Epithelial cell of esophagus (primary cell): ENCODE measurements at regions not wholly inside any gene's neighbourhood (a gene's known extent, or its start where the extent isn't known, plus 50 kb on each side); places are given as distances from the start of the nearest gene placed in this dataset.
A peak's percentile ranks its signal among the peaks of the same experiment; 100 is the strongest.

Source experiments
- DNase-seq: peaks from one replicate; pipeline ENCODE4 v3.0.0; 2010; ENCODE audit warnings: low read depth
- H3K4me3 ChIP-seq: 2 replicates; pipeline ENCODE4 v1.5.1; 2011; ENCODE audit warnings: mild to moderate bottlenecking, low read length, control low read depth
- CTCF ChIP-seq: IDR thresholded peaks from 2 replicates; pipeline ENCODE4 v1.5.1; 2011; ENCODE audit warnings: low read depth, mild to moderate bottlenecking, low read length, control low read depth, inconsistent platforms; ENCODE audit not compliant: insufficient read depth; ENCODE audit errors: missing control alignments

DNA sequence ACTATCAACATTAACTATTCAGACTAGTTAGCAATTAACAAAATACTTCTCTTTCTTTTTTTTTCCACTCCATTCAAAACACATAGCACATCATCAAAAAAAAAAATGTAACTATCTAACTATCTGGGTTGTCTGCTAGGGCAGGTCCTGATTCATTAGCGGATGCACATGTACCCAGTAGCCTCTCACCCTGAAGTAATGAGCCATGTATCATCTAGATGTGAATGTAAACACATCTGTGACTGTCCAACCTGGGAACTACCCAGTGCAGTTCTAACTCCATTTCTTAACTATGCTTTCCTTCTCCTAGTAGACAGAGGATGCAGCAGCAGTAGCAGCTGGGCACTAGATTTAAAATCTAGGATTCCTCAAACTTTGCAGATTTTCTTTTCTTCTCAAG, 183.1 kb upstream of the PIK3C3 start:
- H3K4me3 ChIP-seq: no peak overlapping the region

GRCh38 chr18:41769265-41769664, 185.8 kb upstream of the PIK3C3 start:
- no peak overlapping the region for H3K4me3 ChIP-seq
- no peak for TF ChIP-seq CTCF
- no peak for DNase-seq

More for the DNA sequence above, 183.1 kb upstream of the PIK3C3 start:
- DNase-seq: peak; percentile 42
- no peak for TF ChIP-seq CTCF

DNA sequence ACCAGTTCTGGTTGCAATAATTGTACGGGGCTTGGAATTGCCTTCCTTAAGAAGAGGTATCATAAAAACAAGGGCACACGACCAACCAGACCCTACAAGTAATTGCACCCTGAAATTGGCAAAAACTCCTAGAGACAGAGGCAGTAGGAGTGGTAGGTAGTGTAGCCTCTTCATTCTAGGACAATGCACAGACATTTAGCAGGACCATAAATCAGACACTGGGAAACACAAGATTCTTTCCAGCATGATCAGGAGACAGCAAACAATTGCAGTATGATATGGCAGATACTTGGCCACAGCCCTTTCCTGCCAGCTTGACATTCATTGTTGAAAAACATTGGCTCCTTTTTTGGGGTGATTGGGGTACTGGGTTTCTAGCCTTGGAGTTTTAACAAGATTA, 186.6 kb upstream of the PIK3C3 start:
- no peak for DNase-seq
- TF ChIP-seq CTCF: no peak
- H3K4me3 ChIP-seq: no peak overlapping the region

GRCh38 chr18:41767960-41768359, 187.1 kb upstream of the PIK3C3 start:
- DNase-seq: peak; percentile 82
- no peak overlapping the region for H3K4me3 ChIP-seq
- TF ChIP-seq CTCF: peak; percentile 60

DNA sequence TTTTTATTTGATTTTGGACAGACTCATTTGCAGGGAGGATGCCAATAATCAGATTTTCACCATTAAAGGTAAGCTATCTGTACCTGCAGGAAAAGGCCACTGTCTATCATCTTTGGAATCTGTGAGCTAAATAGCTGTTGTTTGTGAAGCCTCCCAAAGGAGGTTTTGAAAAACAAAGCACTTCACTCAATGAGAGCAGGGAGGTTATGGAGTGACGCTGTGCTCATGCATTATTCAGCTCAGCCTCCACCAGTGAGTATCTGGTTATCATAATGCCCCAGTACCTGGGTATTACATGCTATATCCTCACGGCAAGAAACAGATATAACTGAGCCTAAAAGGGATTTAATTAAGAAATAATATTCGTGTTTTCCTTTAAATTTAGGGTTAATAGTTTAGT, 189.6 kb upstream of the PIK3C3 start:
- DNase-seq: no peak
- no peak overlapping the region for H3K4me3 ChIP-seq
- no peak for TF ChIP-seq CTCF

DNA sequence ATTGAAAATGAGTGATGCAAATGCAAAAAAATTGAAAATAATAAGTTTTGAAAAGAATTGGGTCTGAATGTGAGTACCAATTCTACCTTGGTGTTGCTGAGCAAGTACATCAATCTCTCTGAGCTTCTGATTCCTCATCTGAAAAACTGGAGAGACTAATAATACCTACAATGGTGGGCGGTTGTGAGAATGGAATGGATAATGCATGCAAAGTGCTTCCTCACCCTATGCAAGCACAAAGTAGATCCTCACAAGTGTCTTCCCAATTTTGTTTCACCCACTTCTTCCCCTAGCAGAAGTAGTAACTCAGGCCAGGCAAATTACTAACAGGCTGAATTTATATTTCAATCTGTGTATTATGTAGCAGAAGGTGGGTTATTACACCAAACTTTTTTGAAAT, 191.7 kb upstream of the PIK3C3 start:
- DNase-seq: no peak
- no peak for TF ChIP-seq CTCF
- no peak overlapping the region for H3K4me3 ChIP-seq

GRCh38 chr18:41761333-41762018, 193.6 kb upstream of the PIK3C3 start:
- DNase-seq: peak; percentile 93
- no peak for TF ChIP-seq CTCF
- no peak overlapping the region for H3K4me3 ChIP-seq
